Naive thymus-derived CD4-positive, alpha-beta T cell (primary cell): ENCODE measurements at regions not wholly inside any gene's neighbourhood (a gene's known extent, or its start where the extent isn't known, plus 50 kb on each side); places are given as distances from the start of the nearest gene placed in this dataset.

ENCODE experiments used
- ATAC-seq: fragments of 150-1000 bp; cut with Tn5 transposase; 2 replicates; pipeline ENCODE4 v1.10.0; 2021; ENCODE audit warnings: mild to moderate bottlenecking, moderate library complexity
- CTCF ChIA-PET: fragments of 350-600 bp; sonication (Branson Sonifier 250); formaldehyde crosslinking; loops from one replicate; lab custom pipeline; 2021; ENCODE audit warnings: antibody characterized with exemption; lab: Charles Lee
- POLR2A ChIA-PET: fragments of 350-600 bp; sonication (Branson Sonifier 250); formaldehyde crosslinking; loops from one replicate; lab custom pipeline; 2021; ENCODE audit warnings: antibody characterized with exemption, inconsistent platforms; lab: Charles Lee
- DNase-seq, 9 donors: peaks; one replicate each; pipeline versions ENCODE4 v3.0.0 to v3.0.0-alpha.2; 2020 to 2022; ENCODE audit warnings: mixed read lengths in 1 of 9
- H3K27ac ChIP-seq: one replicate; pipeline ENCODE4 v1.7.0; 2013; ENCODE audit warnings: mild to moderate bottlenecking, low read depth, low read length, moderate library complexity
- H3K27me3 ChIP-seq, 2 donors: one replicate each; pipeline ENCODE4 v1.7.0; 2013; ENCODE audit warnings: low read length in 2 of 2, mild to moderate bottlenecking in 2 of 2, moderate library complexity in 2 of 2; ENCODE audit not compliant: control insufficient read depth in 2 of 2, insufficient read depth in 2 of 2
- H3K36me3 ChIP-seq, 3 experiments: 1 replicate in 2 of 3; 2 replicates in 1 of 3; pipeline ENCODE4 v1.7.0; 2013; ENCODE audit warnings: low read length in 3 of 3, mild to moderate bottlenecking in 3 of 3, moderate library complexity in 1 of 3; ENCODE audit not compliant: insufficient read depth in 3 of 3, control insufficient read depth in 2 of 3
- H3K4me1 ChIP-seq, 2 donors: one replicate each; pipeline ENCODE4 v1.7.0; 2013; ENCODE audit warnings: low read length in 2 of 2, mild to moderate bottlenecking in 2 of 2, moderate library complexity in 1 of 2; ENCODE audit not compliant: control insufficient read depth in 2 of 2, insufficient read depth in 2 of 2
- H3K4me3 ChIP-seq: 2 replicates; pipeline ENCODE4 v1.7.0; 2013; ENCODE audit warnings: mild to moderate bottlenecking, low read length
- H3K9me3 ChIP-seq, 3 experiments: 1 replicate in 2 of 3; 2 replicates in 1 of 3; pipeline ENCODE4 v1.7.0; 2013; ENCODE audit warnings: low read length in 3 of 3; ENCODE audit not compliant: control insufficient read depth in 2 of 3
- H3K27ac Mint-ChIP-seq, 9 donors: one replicate each; pipeline ENCODE4 v1.8.0; 2020 to 2022; ENCODE audit warnings: mixed read lengths in 9 of 9, mild to moderate bottlenecking in 8 of 9, moderate library complexity in 5 of 9, inconsistent platforms in 2 of 9
- H3K27me3 Mint-ChIP-seq, 5 donors: one replicate each; pipeline ENCODE4 v1.8.0; 2021 to 2022; ENCODE audit warnings: mixed read lengths in 5 of 5, mild to moderate bottlenecking in 1 of 5
- H3K36me3 Mint-ChIP-seq, 5 donors: one replicate each; pipeline ENCODE4 v1.8.0; 2020 to 2022; ENCODE audit warnings: mixed read lengths in 5 of 5, mild to moderate bottlenecking in 3 of 5, inconsistent platforms in 1 of 5
- H3K4me1 Mint-ChIP-seq, 7 donors: one replicate each; pipeline ENCODE4 v1.8.0; 2020 to 2022; ENCODE audit warnings: mixed read lengths in 7 of 7, mild to moderate bottlenecking in 3 of 7, inconsistent platforms in 1 of 7
- H3K4me3 Mint-ChIP-seq, 10 donors: one replicate each; pipeline ENCODE4 v1.8.0; 2020 to 2022; ENCODE audit warnings: mild to moderate bottlenecking in 10 of 10, mixed read lengths in 10 of 10, moderate library complexity in 6 of 10, inconsistent platforms in 2 of 10
- H3K9me3 Mint-ChIP-seq, 11 donors: one replicate each; pipeline ENCODE4 v1.8.0; 2020 to 2022; ENCODE audit warnings: mixed read lengths in 11 of 11, mild to moderate bottlenecking in 4 of 11, inconsistent platforms in 1 of 11, moderate library complexity in 1 of 11
- intact Hi-C, 2 donors: fragments of 100-400 bp; cut with micrococcal nuclease; formaldehyde crosslinking; loops; one replicate each; pipeline ENCODE4 v1.15.1; 2023

GRCh38 chr10:3339531-3339950, 167.0 kb upstream of the PITRM1 start:
- H3K9me3 Mint-ChIP-seq, result no peaks in the 10 kb centered on the region
- intact Hi-C loops, result no loop called here
- ATAC-seq (peak; percentile 29), DNase-seq (no peak)
- Histone ChIP-seq H3K9me3 (no peaks in the 10 kb centered on the region), H3K4me3 (no peak overlapping the region), H3K27me3 (no peaks in the 10 kb centered on the region), H3K36me3 (no peaks in the 10 kb centered on the region), H3K27ac (no peak overlapping the region), H3K4me1 (no peaks in the 10 kb centered on the region)
- H3K4me1 Mint-ChIP-seq, result no peaks in the 10 kb centered on the region
- H3K27ac Mint-ChIP-seq, result no peak overlapping the region
- no peaks in the 10 kb centered on the region for H3K36me3 Mint-ChIP-seq
- POLR2A ChIA-PET, result no interaction called here
- no peak overlapping the region for H3K4me3 Mint-ChIP-seq
- peaks cover 0 to 13% (median 7%) of the 10 kb centered on the region in 5 donors for H3K27me3 Mint-ChIP-seq
- CTCF ChIA-PET, result interaction anchor here (0.6 kb wide), 1 partner anchor 1739 kb away, joined by 3 read pairs; no protein-coding TSS in a partner anchor

- Histone ChIP-seq H3K4me1 (no peaks in the 10 kb centered on the region), H3K36me3 (no peaks in the 10 kb centered on the region), H3K27ac (no peak overlapping the region), H3K27me3 (no peaks in the 10 kb centered on the region), H3K9me3 (no peaks in the 10 kb centered on the region), H3K4me3 (no peak overlapping the region)
- no peak overlapping the region for H3K4me3 Mint-ChIP-seq
- no peak overlapping the region for H3K27ac Mint-ChIP-seq
- CTCF ChIA-PET, result interaction anchor here (0.6 kb wide), 1 partner anchor 1740 kb away, joined by 3 read pairs; no protein-coding TSS in a partner anchor
- H3K27me3 Mint-ChIP-seq, result peaks cover 0 to 13% (median 7%) of the 10 kb centered on the region in 5 donors
- no peak for ATAC-seq
- H3K9me3 Mint-ChIP-seq, result no peaks in the 10 kb centered on the region
- intact Hi-C loops, result no loop called here
- H3K36me3 Mint-ChIP-seq, result no peaks in the 10 kb centered on the region
- POLR2A ChIA-PET, result no interaction called here
- no peaks in the 10 kb centered on the region for H3K4me1 Mint-ChIP-seq
- no peak for DNase-seq
These were observed 166.5 kb upstream of the PITRM1 start for GRCh38 chr10:3339121-3339520.

DNA sequence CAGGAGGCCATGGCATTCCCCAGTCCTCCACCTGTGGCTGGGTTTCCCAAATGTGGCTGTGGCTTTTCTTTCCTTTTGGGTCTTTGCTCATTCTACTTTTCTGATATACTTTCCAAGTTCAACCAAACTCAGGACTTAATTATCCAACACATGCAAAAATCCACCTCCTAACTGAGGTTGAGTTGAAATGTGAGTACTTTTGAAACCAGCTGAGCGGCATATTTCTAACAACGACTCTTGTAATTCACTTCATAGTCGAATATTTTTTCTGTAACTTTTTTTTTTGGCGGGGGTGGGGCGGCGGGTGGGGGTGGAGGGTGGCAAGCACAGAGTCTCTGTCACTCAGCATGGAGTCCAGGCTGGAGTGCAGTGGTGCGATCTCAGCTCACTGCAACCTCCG, 165.2 kb upstream of the PITRM1 start:
- intact Hi-C loops, result no loop called here
- POLR2A ChIA-PET, result no interaction called here

DNA sequence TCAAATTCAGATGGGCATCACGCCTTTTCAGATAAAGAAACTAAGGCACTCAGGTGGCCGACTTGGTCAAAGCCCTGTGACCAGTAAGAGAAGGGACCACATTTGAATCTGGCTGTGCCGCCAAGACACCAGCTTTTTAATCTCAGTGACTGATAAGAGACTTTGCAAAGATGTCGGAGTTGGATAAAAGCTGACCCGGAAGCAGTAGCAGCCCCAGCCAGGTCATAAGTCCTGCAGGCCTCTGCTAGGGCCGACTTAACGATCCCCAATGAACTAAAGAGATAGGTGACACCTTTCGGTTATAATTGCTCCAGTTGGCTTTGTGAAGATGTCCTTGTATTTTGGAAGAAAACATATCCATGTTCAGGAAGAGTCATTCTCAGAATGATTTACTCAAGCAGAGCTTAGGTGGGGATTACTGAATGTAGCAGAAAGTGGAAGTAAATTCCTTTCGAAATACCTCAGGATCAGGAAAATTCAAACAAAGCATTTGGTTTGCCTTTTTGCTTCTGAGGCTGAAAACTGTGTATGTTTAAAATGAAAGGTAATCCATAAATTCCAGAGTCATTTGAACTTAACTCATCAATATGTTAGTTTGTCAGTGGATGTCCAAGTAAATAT, 164.2 kb upstream of the PITRM1 start:
- Mint-ChIP-seq H3K27ac (no peak overlapping the region), H3K27me3 (peaks cover 0 to 13% (median 9%) of the 10 kb centered on the region in 5 donors), H3K4me1 (no peaks in the 10 kb centered on the region), H3K4me3 (no peak overlapping the region), H3K36me3 (no peaks in the 10 kb centered on the region), H3K9me3 (no peaks in the 10 kb centered on the region)
- H3K36me3 ChIP-seq, result no peaks in the 10 kb centered on the region
- ATAC-seq (no peak), DNase-seq (no peak)
- POLR2A ChIA-PET, result no interaction called here
- H3K27ac ChIP-seq, result no peak overlapping the region
- intact Hi-C loops, result no loop called here
- no peaks in the 10 kb centered on the region for H3K9me3 ChIP-seq
- no peaks in the 10 kb centered on the region for H3K4me1 ChIP-seq
- no peak overlapping the region for H3K4me3 ChIP-seq
- CTCF ChIA-PET, result no interaction called here
- H3K27me3 ChIP-seq, result no peaks in the 10 kb centered on the region

More for the DNA sequence above, 165.2 kb upstream of the PITRM1 start:
- DNase-seq, result no peak
- Histone ChIP-seq H3K36me3 (no peaks in the 10 kb centered on the region), H3K27me3 (no peaks in the 10 kb centered on the region), H3K4me3 (no peak overlapping the region), H3K4me1 (no peaks in the 10 kb centered on the region), H3K27ac (no peak overlapping the region), H3K9me3 (no peaks in the 10 kb centered on the region)
- Mint-ChIP-seq H3K36me3 (no peaks in the 10 kb centered on the region), H3K4me1 (no peaks in the 10 kb centered on the region), H3K27me3 (peaks cover 0 to 16% (median 5%) of the 10 kb centered on the region in 5 donors), H3K27ac (no peak overlapping the region), H3K4me3 (no peak overlapping the region), H3K9me3 (no peaks in the 10 kb centered on the region)
- CTCF ChIA-PET, result no interaction called here
- ATAC-seq, result no peak

GRCh38 chr10:3333426-3333825, 160.8 kb upstream of the PITRM1 start:
- POLR2A ChIA-PET, result no interaction called here
- H3K27me3 ChIP-seq, result no peaks in the 10 kb centered on the region
- H3K9me3 ChIP-seq, result no peaks in the 10 kb centered on the region
- no peak overlapping the region for H3K4me3 ChIP-seq
- Mint-ChIP-seq H3K4me3 (no peak overlapping the region), H3K27me3 (peaks cover 8 to 14% (median 11%) of the 10 kb centered on the region in 5 donors), H3K4me1 (no peaks in the 10 kb centered on the region), H3K9me3 (no peaks in the 10 kb centered on the region), H3K36me3 (no peaks in the 10 kb centered on the region), H3K27ac (no peak overlapping the region)
- DNase-seq (no peak), ATAC-seq (no peak)
- no peak overlapping the region for H3K27ac ChIP-seq
- H3K4me1 ChIP-seq, result no peaks in the 10 kb centered on the region
- intact Hi-C loops, result no loop called here
- CTCF ChIA-PET, result no interaction called here
- H3K36me3 ChIP-seq, result no peaks in the 10 kb centered on the region

GRCh38 chr10:3331690-3332230, 159.2 kb upstream of the PITRM1 start:
- intact Hi-C loops, result no loop called here
- no peaks in the 10 kb centered on the region for H3K4me1 Mint-ChIP-seq
- CTCF ChIA-PET, result interaction anchor here (0.6 kb wide), 1 partner anchor 81 kb away, joined by 3 read pairs; no protein-coding TSS in a partner anchor

GRCh38 chr10:3331187-3331586, 158.6 kb upstream of the PITRM1 start:
- Mint-ChIP-seq H3K36me3 (no peaks in the 10 kb centered on the region), H3K9me3 (no peaks in the 10 kb centered on the region), H3K4me1 (no peaks in the 10 kb centered on the region), H3K4me3 (no peak overlapping the region), H3K27me3 (peaks cover 8 to 14% (median 11%) of the 10 kb centered on the region in 5 donors), H3K27ac (no peak overlapping the region)
- Histone ChIP-seq H3K27me3 (no peaks in the 10 kb centered on the region), H3K36me3 (no peaks in the 10 kb centered on the region), H3K4me3 (no peak overlapping the region), H3K27ac (no peak overlapping the region), H3K9me3 (no peaks in the 10 kb centered on the region), H3K4me1 (no peaks in the 10 kb centered on the region)
- DNase-seq (no peak), ATAC-seq (no peak)
- ChIA-PET POLR2A (no interaction called here), CTCF (no interaction called here)
- intact Hi-C loops, result no loop called here

More at GRCh38 chr10:3331690-3332230, 159.2 kb upstream of the PITRM1 start:
- Histone ChIP-seq H3K4me3 (no peak overlapping the region), H3K9me3 (no peaks in the 10 kb centered on the region), H3K27ac (no peak overlapping the region), H3K27me3 (no peaks in the 10 kb centered on the region), H3K4me1 (no peaks in the 10 kb centered on the region), H3K36me3 (no peaks in the 10 kb centered on the region)
- no peak overlapping the region for H3K27ac Mint-ChIP-seq
- no peaks in the 10 kb centered on the region for H3K9me3 Mint-ChIP-seq
- POLR2A ChIA-PET, result no interaction called here
- no peak for DNase-seq
- no peaks in the 10 kb centered on the region for H3K36me3 Mint-ChIP-seq
- no peak overlapping the region for H3K4me3 Mint-ChIP-seq
- ATAC-seq, result no peak
- peaks cover 8 to 14% (median 11%) of the 10 kb centered on the region in 5 donors for H3K27me3 Mint-ChIP-seq
